IMR-90 (cell line): ENCODE measurements at regions not wholly inside any gene's neighbourhood (a gene's known extent, or its start where the extent isn't known, plus 50 kb on each side); places are given as distances from the start of the nearest gene placed in this dataset.

Experiments
- ATAC-seq: fragments of 200-7000 bp; cut with Tn5 transposase; 2 replicates; pipeline ENCODE4 v1.9.1; 2020; ENCODE audit warnings: low read depth, mild to moderate bottlenecking, moderate library complexity
- BruUV-seq: library from RNA; stranded (reverse); fragments of 400-500 nt; replicated peaks from 2 replicates; lab custom pipeline; 2021; lab: Mats Ljungman, UMichigan
- CTCF ChIA-PET: fragments of 300-600 bp; formaldehyde crosslinking; extraction: SDS; loops from one replicate; lab custom pipeline; 2021; ENCODE audit warnings: antibody characterized with exemption; lab: Yijun Ruan, JAX
- POLR2A ChIA-PET: fragments of 300-600 bp; sonication (Branson Sonifier 250); formaldehyde crosslinking; loops from one replicate; lab custom pipeline; 2022; ENCODE audit warnings: antibody characterized with exemption; ENCODE audit not compliant: unreplicated experiment; lab: Charles Lee
- DNase-seq: peaks from one replicate; pipeline ENCODE4 v3.0.0; 2013
- H2AFZ ChIP-seq: replicated peaks from 2 replicates; pipeline ENCODE3; 2013; ENCODE audit warnings: low read length, mild to moderate bottlenecking; ENCODE audit not compliant: poor library complexity
- H2AK5ac ChIP-seq: 2 replicates; pipeline ENCODE4 v1.6.1; 2013; ENCODE audit warnings: low read depth, low read length, inconsistent platforms
- H2AK9ac ChIP-seq: replicated peaks from 2 replicates; pipeline ENCODE3; 2013; ENCODE audit warnings: mild to moderate bottlenecking, low read depth, low read length, moderate library complexity; ENCODE audit not compliant: poor library complexity
- H2BK120ac ChIP-seq: 2 replicates; pipeline ENCODE4 v1.6.1; 2013; ENCODE audit warnings: low read depth, low read length, inconsistent platforms
- H2BK15ac ChIP-seq: 3 replicates; pipeline ENCODE4 v1.6.1; 2013; ENCODE audit warnings: low read depth, low read length, inconsistent platforms
- H2BK20ac ChIP-seq: 2 replicates; pipeline ENCODE4 v1.6.1; 2013; ENCODE audit warnings: low read depth, mild to moderate bottlenecking, inconsistent platforms, low read length, moderate library complexity
- H2BK5ac ChIP-seq: 2 replicates; pipeline ENCODE4 v1.6.1; 2013; ENCODE audit warnings: mild to moderate bottlenecking, low read depth, low read length, inconsistent platforms; ENCODE audit not compliant: poor library complexity, severe bottlenecking
- H3K14ac ChIP-seq: replicated peaks from 2 replicates; pipeline ENCODE4 v1.6.1; 2013; ENCODE audit warnings: low read depth, low read length, inconsistent platforms
- H3K18ac ChIP-seq: 2 replicates; pipeline ENCODE4 v1.6.1; 2013; ENCODE audit warnings: low read depth, low read length, control low read depth
- H3K23ac ChIP-seq: 2 replicates; pipeline ENCODE4 v1.6.1; 2013; ENCODE audit warnings: low read depth, low read length, inconsistent platforms
- H3K27ac ChIP-seq: 2 replicates; pipeline ENCODE4 v1.5.1; 2013; ENCODE audit warnings: mild to moderate bottlenecking, control low read depth, low read length; ENCODE audit not compliant: insufficient read depth
- H3K27me3 ChIP-seq: 2 replicates; pipeline ENCODE4 v1.6.1; 2013; ENCODE audit warnings: low read length; ENCODE audit not compliant: control insufficient read depth, insufficient read depth
- H3K36me3 ChIP-seq: 2 replicates; pipeline ENCODE4 v1.6.1; 2013; ENCODE audit warnings: low read length, mixed read lengths; ENCODE audit not compliant: control insufficient read depth, insufficient read depth
- H3K4ac ChIP-seq: 2 replicates; pipeline ENCODE4 v1.6.1; 2013; ENCODE audit warnings: low read depth, low read length, inconsistent platforms
- H3K4me1 ChIP-seq: 2 replicates; pipeline ENCODE4 v1.6.1; 2013; ENCODE audit warnings: low read length, mixed read lengths; ENCODE audit not compliant: control insufficient read depth, insufficient read depth
- H3K4me2 ChIP-seq: 2 replicates; pipeline ENCODE4 v1.6.1; 2013; ENCODE audit warnings: low read depth, mild to moderate bottlenecking, control low read depth, low read length, moderate library complexity
- H3K4me3 ChIP-seq: 2 replicates; pipeline ENCODE4 v1.5.1; 2013; ENCODE audit warnings: low read depth, mild to moderate bottlenecking, control low read depth, low read length, moderate library complexity; ENCODE audit not compliant: insufficient read depth
- H3K56ac ChIP-seq: 2 replicates; pipeline ENCODE4 v1.6.1; 2013; ENCODE audit warnings: low read length, inconsistent platforms; ENCODE audit not compliant: insufficient read depth; ENCODE audit errors: extremely low read depth
- H3K79me1 ChIP-seq, 2 experiments: 2 replicates each; pipeline ENCODE4 v1.6.1; 2013; ENCODE audit warnings: low read length in 2 of 2, inconsistent platforms in 1 of 2, low read depth in 1 of 2
- H3K9ac ChIP-seq: 2 replicates; pipeline ENCODE4 v1.6.1; 2013; ENCODE audit warnings: low read depth, low read length, control low read depth
- H3K9me1 ChIP-seq: 2 replicates; pipeline ENCODE4 v1.6.1; 2013; ENCODE audit warnings: low read length, inconsistent platforms; ENCODE audit not compliant: insufficient read depth
- H3K9me3 ChIP-seq: 2 replicates; pipeline ENCODE4 v1.6.1; 2013; ENCODE audit warnings: low read length; ENCODE audit not compliant: control insufficient read depth, insufficient read depth
- H4K20me1 ChIP-seq: 2 replicates; pipeline ENCODE4 v1.6.1; 2013; ENCODE audit warnings: low read length, inconsistent platforms; ENCODE audit not compliant: insufficient read depth
- H4K5ac ChIP-seq: 2 replicates; pipeline ENCODE4 v1.6.1; 2013; ENCODE audit warnings: mild to moderate bottlenecking, low read depth, low read length, control low read depth
- H4K8ac ChIP-seq, 2 experiments: 2 replicates each; pipeline ENCODE4 v1.6.1; 2013; ENCODE audit warnings: low read depth in 2 of 2, low read length in 2 of 2, control low read depth in 1 of 2, inconsistent platforms in 1 of 2
- H4K91ac ChIP-seq: 2 replicates; pipeline ENCODE4 v1.6.1; 2013; ENCODE audit warnings: low read depth, low read length, inconsistent platforms; ENCODE audit not compliant: insufficient read depth
- CTCF ChIP-seq: conservative IDR thresholded peaks from 2 replicates; pipeline ENCODE4 v1.5.1; 2012; ENCODE audit warnings: mild to moderate bottlenecking, low read depth, low read length, improper control_type of control experiment
- MAFK ChIP-seq: IDR thresholded peaks from 2 replicates; pipeline ENCODE4 v1.6.1; 2012; ENCODE audit warnings: low read depth, low read length, improper control_type of control experiment
- RAD21 ChIP-seq: IDR thresholded peaks from 2 replicates; pipeline ENCODE4 v1.6.1; 2012; ENCODE audit warnings: low read length, improper control_type of control experiment
- RCOR1 ChIP-seq: IDR thresholded peaks from 2 replicates; pipeline ENCODE4 v1.6.1; 2012; ENCODE audit warnings: mild to moderate bottlenecking, low read length, improper control_type of control experiment; ENCODE audit not compliant: insufficient replicate concordance
- RFX5 ChIP-seq: IDR thresholded peaks from 2 replicates; pipeline ENCODE4 v1.8.0; 2012; ENCODE audit warnings: low read depth, mild to moderate bottlenecking, low read length, moderate library complexity
- SMC3 ChIP-seq: fragments of 150-350 bp; IDR thresholded peaks from 2 replicates; pipeline ENCODE4 v1.6.1; 2016; ENCODE audit warnings: low read depth, mild to moderate bottlenecking, antibody characterized with exemption, low read length, moderate library complexity
- WGBS, 2 experiments: methylation state at CpG; one replicate each; pipeline versions ENCODE4 v1.1.5 to v1.1.7; 2013; ENCODE audit warnings: missing lambda C conversion rate in 2 of 2; ENCODE audit not compliant: insufficient read length in 1 of 2; ENCODE audit errors: extremely low coverage in 2 of 2; 5-methylcytosine and 5-hydroxymethylcytosine counted together
- dilution Hi-C: fragments of 300-500 bp; cut with HindIII; formaldehyde crosslinking; loops from one replicate; pipeline ENCODE4 v1.14.3; 2018; ENCODE audit warnings: low sequenced_read_pairs; ENCODE audit not compliant: unreplicated experiment
- in situ Hi-C: fragments of 300-500 bp; cut with MboI; formaldehyde crosslinking; loops from 3 replicates; pipeline ENCODE4 v1.14.3; 2019; ENCODE audit warnings: low sequenced_read_pairs, inconsistent platforms, mixed read lengths
- intact Hi-C: fragments of 100-400 bp; cut with micrococcal nuclease; formaldehyde crosslinking; loops from 2 replicates; pipeline ENCODE4 v1.10.0; 2022

- ChIA-PET POLR2A (no interaction called here), CTCF (interaction anchor here (0.7 kb wide), 1 partner anchor 58 kb away, joined by 3 read pairs; no protein-coding TSS in a partner anchor)
- dilution Hi-C loops (no loop called here), in situ Hi-C loops (no loop called here), intact Hi-C loops (loop anchor here (1.0 to 2.0 kb wide), 2 partner anchors 45 to 134 kb away; no protein-coding TSS in a partner anchor)
- H3K36me3 ChIP-seq = no peaks in the 10 kb centered on the region
- H3K56ac ChIP-seq = no peak overlapping the region
- H3K4me2 ChIP-seq = peak overlapping the region; percentile 64; the same call in 1 of the 2 replicates
- no CpG with 5 or more reads among the region's 4 CpGs for WGBS, 2 experiments
- TF ChIP-seq RFX5 (no peak), CTCF (peak; percentile 79), RAD21 (peak; percentile 71), SMC3 (peak; percentile 57), RCOR1 (no peak), MAFK (peak; percentile 30; the same call in 1 of the 2 replicates)
- no peak overlapping the region for H4K8ac ChIP-seq
- no peak overlapping the region for H3K4me3 ChIP-seq
- H2AK5ac ChIP-seq = no peak overlapping the region
- H3K18ac ChIP-seq = no peak overlapping the region
- H3K79me1 ChIP-seq = no peaks in the 10 kb centered on the region
- no peak overlapping the region for H2BK15ac ChIP-seq
- H4K5ac ChIP-seq = no peak overlapping the region
- H2BK20ac ChIP-seq = no peak overlapping the region
- BruUV-seq = no TSS peak
- ATAC-seq = peak; percentile 93
- H2AFZ ChIP-seq = no peak overlapping the region
- H3K9ac ChIP-seq = no peak overlapping the region
- H3K14ac ChIP-seq = no peak overlapping the region
- no peaks in the 10 kb centered on the region for H3K9me1 ChIP-seq
- H4K91ac ChIP-seq = no peak overlapping the region
- H3K27ac ChIP-seq = no peak overlapping the region
- no peaks in the 10 kb centered on the region for H4K20me1 ChIP-seq
- no peak overlapping the region for H2BK120ac ChIP-seq
- DNase-seq = peak; percentile 63
- no peak overlapping the region for H3K23ac ChIP-seq
- no peak overlapping the region for H2BK5ac ChIP-seq
- peaks cover 2% of the 10 kb centered on the region for H3K27me3 ChIP-seq
- no peaks in the 10 kb centered on the region for H3K4me1 ChIP-seq
- H3K9me3 ChIP-seq = no peaks in the 10 kb centered on the region
- H2AK9ac ChIP-seq = no peak overlapping the region
- no peak overlapping the region for H3K4ac ChIP-seq
Observed at GRCh38 chr2:88874063-88874657, 182.7 kb downstream of the RPIA start.
